ENCODE measurements at regions not wholly inside any gene's neighbourhood (a gene's known extent, or its start where the extent isn't known, plus 50 kb on each side); places are given as distances from the start of the nearest gene placed in this dataset.

- ATAC-seq, result no peak
- H3K27me3 ChIP-seq, result peaks cover 8% of the 10 kb centered on the region
- WGBS, 2 donors (ENCODE audit: low coverage in 1 of 2), result 86% methylated on average over 4 of the region's 6 CpGs; no CpG with 5 or more reads in 1 of the 2 donors
- TF ChIP-seq, protein P1, sequence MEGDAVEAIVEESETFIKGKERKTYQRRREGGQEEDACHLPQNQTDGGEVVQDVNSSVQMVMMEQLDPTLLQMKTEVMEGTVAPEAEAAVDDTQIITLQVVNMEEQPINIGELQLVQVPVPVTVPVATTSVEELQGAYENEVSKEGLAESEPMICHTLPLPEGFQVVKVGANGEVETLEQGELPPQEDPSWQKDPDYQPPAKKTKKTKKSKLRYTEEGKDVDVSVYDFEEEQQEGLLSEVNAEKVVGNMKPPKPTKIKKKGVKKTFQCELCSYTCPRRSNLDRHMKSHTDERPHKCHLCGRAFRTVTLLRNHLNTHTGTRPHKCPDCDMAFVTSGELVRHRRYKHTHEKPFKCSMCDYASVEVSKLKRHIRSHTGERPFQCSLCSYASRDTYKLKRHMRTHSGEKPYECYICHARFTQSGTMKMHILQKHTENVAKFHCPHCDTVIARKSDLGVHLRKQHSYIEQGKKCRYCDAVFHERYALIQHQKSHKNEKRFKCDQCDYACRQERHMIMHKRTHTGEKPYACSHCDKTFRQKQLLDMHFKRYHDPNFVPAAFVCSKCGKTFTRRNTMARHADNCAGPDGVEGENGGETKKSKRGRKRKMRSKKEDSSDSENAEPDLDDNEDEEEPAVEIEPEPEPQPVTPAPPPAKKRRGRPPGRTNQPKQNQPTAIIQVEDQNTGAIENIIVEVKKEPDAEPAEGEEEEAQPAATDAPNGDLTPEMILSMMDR (IDR thresholded peaks at IDR 0.05), result no peak
- no peak for TF ChIP-seq POLR2AphosphoS5 (IDR thresholded peaks at IDR 0.05)
- H3K9me3 ChIP-seq, result no peaks in the 10 kb centered on the region
- peaks cover 0 to 12% (median 0%) of the 10 kb centered on the region in 3 donors for H3K4me1 ChIP-seq
- H3K27ac ChIP-seq, result no peak overlapping the region
- no peak overlapping the region for H3K4me3 ChIP-seq
- H3K36me3 ChIP-seq, result no peaks in the 10 kb centered on the region
Measured at GRCh38 chr16:49936791-49937190, 80.9 kb upstream of the ZNF423 start.

GRCh38 chr16:49937886-49938285 is 82.0 kb upstream of the ZNF423 start:
- H3K4me3 ChIP-seq, result no peak overlapping the region
- ATAC-seq, result no peak
- peaks cover 0 to 3% (median 0%) of the 10 kb centered on the region in 3 donors for H3K4me1 ChIP-seq
- TF ChIP-seq EP300 (IDR thresholded peaks at IDR 0.05) (no peak), POLR2A (IDR thresholded peaks at IDR 0.05) (no peak)
- TF ChIP-seq, protein P1 (IDR thresholded peaks at IDR 0.05), result no peak
- no peak overlapping the region for H3K27ac ChIP-seq
- WGBS, 2 donors (ENCODE audit: low coverage in 1 of 2), result 87 to 94% methylated on average over 5 to 6 of the region's 7 CpGs
- H3K9me3 ChIP-seq, result peaks cover 0 to 4% (median 0%) of the 10 kb centered on the region in 3 donors
- H3K36me3 ChIP-seq, result no peaks in the 10 kb centered on the region
- H3K27me3 ChIP-seq, result peaks cover 8% of the 10 kb centered on the region

DNA sequence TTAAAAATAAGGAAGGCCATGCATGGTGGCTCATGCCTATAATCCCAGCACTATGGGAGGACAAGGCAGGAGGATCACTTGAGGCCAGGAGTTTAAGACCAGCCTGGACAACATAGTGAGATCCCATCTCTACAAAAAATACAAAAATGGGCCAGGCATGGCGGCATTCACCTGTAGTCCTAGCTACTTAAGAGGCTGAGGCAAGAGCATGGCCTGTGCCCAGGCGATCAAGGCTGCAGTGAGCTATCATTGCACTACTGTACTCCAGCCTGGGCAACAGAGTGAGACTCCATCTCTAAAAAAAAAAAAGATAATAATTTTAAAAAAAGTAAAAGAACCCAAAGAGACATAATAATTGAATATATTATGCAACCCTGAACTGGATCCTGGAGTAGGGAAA is 83.6 kb upstream of the ZNF423 start:
- TF ChIP-seq POLR2AphosphoS5 (IDR thresholded peaks at IDR 0.05), result no peak
- TF ChIP-seq POLR2A (IDR thresholded peaks at IDR 0.05), result no peak
- TF ChIP-seq, protein P1 (IDR thresholded peaks at IDR 0.05), result no peak
- no peak for TF ChIP-seq EP300 (IDR thresholded peaks at IDR 0.05)
- H3K4me1 ChIP-seq, result no peaks in the 10 kb centered on the region
- H3K9me3 ChIP-seq, result peaks cover 0 to 4% (median 0%) of the 10 kb centered on the region in 3 donors
- no peak overlapping the region for H3K27ac ChIP-seq
- H3K4me3 ChIP-seq, result no peak overlapping the region
- H3K27me3 ChIP-seq, result peaks cover 8% of the 10 kb centered on the region
- WGBS, 2 donors (ENCODE audit: low coverage in 1 of 2), result 95% methylated on average over 2 of the region's 2 CpGs; no CpG with 5 or more reads in 1 of the 2 donors
- no peaks in the 10 kb centered on the region for H3K36me3 ChIP-seq
- no peak for ATAC-seq

DNA sequence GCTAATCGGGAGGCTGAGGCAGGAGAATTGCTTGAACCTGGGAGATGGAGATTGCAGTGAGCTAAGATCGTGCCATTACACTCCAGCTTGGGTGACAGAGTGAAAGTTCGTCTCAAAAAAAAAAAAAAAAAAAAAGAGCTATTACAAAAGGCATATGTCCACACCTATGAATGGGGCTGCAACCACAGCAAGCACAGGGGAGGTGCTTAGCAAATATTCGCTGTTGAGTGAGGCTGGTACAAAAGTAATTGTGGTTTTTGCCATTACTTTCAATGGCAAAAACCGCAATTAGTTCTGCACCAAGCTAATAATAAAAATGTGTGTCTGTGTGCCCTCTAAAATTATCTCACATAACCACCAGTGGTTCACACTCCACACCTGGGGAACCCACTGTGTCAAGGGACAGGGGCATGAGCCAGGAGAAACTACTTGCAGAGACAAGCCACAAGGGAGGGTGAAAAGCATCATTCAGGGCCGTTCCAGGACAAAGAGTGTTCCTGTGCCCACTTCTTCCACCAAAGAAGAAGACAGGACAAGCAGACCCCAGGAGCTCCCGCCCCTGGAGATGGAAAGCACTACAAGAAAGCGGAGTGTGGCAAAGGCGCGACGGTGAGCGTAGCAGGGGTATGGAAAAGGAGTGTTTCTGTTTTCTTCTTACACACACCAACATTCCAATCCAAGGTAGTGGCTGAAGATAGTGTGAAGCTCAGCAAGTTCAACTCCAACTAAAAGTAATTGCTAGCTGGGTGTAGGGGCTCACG is 84.4 kb upstream of the CNEP1R1 start:
- peaks cover 0 to 4% (median 0%) of the 10 kb centered on the region in 3 donors for H3K9me3 ChIP-seq
- TF ChIP-seq, protein P1 (IDR thresholded peaks at IDR 0.05), result no peak
- no peak for TF ChIP-seq POLR2A (IDR thresholded peaks at IDR 0.05)
- TF ChIP-seq POLR2AphosphoS5 (IDR thresholded peaks at IDR 0.05), result no peak
- no peak for TF ChIP-seq EP300 (IDR thresholded peaks at IDR 0.05)
- WGBS, 2 donors (ENCODE audit: low coverage in 1 of 2), result 84 to 92% methylated on average over 6 to 12 of the region's 13 CpGs
- ATAC-seq, result no peak
- H3K27ac ChIP-seq, result no peak overlapping the region
- H3K4me3 ChIP-seq, result no peak overlapping the region
- H3K27me3 ChIP-seq, result peaks cover 8% of the 10 kb centered on the region
- H3K36me3 ChIP-seq, result no peaks in the 10 kb centered on the region
- H3K4me1 ChIP-seq, result no peaks in the 10 kb centered on the region

DNA sequence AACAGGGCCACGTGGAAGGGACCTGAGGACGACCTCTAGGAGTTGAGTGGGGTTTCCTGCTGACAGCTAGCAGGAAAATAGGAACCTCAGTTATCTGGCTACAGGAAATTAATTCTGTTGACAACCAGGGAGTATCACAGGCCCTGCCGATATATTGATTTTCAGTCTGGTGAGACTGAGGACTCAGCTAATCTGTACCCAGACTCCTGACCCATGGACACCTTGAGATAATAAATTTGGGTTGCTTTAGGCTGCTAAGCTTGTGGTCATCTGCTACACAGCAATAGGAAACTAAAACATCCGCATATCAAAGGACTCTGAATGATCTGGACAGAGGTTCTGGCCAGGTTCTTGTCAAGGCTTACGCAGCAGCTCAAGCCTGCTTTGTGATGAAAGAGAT is 80.8 kb upstream of the CNEP1R1 start:
- H3K9me3 ChIP-seq, result peaks cover 0 to 4% (median 0%) of the 10 kb centered on the region in 3 donors
- no peaks in the 10 kb centered on the region for H3K36me3 ChIP-seq
- TF ChIP-seq POLR2A (IDR thresholded peaks at IDR 0.05) (no peak), POLR2AphosphoS5 (IDR thresholded peaks at IDR 0.05) (no peak), EP300 (IDR thresholded peaks at IDR 0.05) (no peak)
- TF ChIP-seq, protein P1 (IDR thresholded peaks at IDR 0.05), result no peak
- H3K4me1 ChIP-seq, result no peaks in the 10 kb centered on the region
- H3K4me3 ChIP-seq, result no peak overlapping the region
- no peak overlapping the region for H3K27ac ChIP-seq
- ATAC-seq, result no peak
- 52 to 57% methylated on average over 4 to 5 of the region's 5 CpGs for WGBS, 2 donors (ENCODE audit: low coverage in 1 of 2)
- peaks cover 8% of the 10 kb centered on the region for H3K27me3 ChIP-seq
